ENCODE measurements at regions not wholly inside any gene's neighbourhood (a gene's known extent, or its start where the extent isn't known, plus 50 kb on each side); places are given as distances from the start of the nearest gene placed in this dataset.

DNA sequence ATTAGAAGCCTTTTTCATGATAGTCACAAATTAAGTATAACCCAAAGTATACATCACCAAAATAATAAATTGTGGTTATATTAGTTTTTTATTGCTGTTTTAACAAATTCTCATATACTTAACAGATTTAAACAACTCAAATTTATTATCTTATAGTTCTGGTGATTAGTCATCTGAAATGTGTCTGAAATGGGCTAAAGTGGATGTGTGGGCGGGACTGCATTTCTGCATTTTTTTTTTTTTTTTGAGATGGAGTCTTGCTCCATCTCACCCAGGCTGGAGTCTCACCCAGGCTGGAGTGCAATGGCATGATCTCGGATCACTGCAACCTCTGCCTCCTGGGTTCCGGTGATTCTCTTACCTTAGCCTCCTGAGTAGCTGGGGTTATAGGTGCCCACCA, 891.5 kb upstream of the CELF2 start:
- no peak for DNase-seq (ENCODE audit: extremely low read depth, low read depth)
- TF ChIP-seq CTCF (IDR thresholded peaks at IDR 0.05; ENCODE audit: low read depth, low read length, missing control alignments), result no peak
- no peak overlapping the region for H3K4me3 ChIP-seq (replicated peaks; ENCODE audit: low read depth, low read length)

- TF ChIP-seq CTCF (IDR thresholded peaks at IDR 0.05; ENCODE audit: low read depth, low read length, missing control alignments), result no peak
- no peak for DNase-seq (ENCODE audit: extremely low read depth, low read depth)
- H3K4me3 ChIP-seq (replicated peaks; ENCODE audit: low read depth, low read length), result no peak overlapping the region
Measured at GRCh38 chr10:10128387-10128786, 889.3 kb upstream of the CELF2 start.

DNA sequence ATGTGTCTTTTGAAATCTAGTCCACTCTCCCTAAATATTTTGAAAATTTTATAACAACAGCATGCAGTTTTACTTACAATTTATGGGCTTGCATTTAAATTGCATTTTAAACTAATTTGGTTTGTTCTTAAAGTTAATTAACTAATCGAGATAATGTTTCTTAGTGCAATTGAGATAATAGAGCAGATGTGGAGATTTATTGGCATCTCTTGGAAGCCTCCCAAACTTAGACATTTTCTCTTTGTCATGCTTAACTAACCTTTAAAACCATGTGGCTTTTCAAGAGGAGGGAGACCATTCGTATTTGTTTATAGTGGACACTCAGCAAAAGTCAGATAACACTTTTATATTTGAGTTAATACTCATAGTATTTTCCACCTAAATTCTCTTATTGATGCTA, 887.0 kb upstream of the CELF2 start:
- TF ChIP-seq CTCF (IDR thresholded peaks at IDR 0.05; ENCODE audit: low read depth, low read length, missing control alignments), result no peak
- H3K4me3 ChIP-seq (replicated peaks; ENCODE audit: low read depth, low read length), result no peak overlapping the region
- no peak for DNase-seq (ENCODE audit: extremely low read depth, low read depth)

DNA sequence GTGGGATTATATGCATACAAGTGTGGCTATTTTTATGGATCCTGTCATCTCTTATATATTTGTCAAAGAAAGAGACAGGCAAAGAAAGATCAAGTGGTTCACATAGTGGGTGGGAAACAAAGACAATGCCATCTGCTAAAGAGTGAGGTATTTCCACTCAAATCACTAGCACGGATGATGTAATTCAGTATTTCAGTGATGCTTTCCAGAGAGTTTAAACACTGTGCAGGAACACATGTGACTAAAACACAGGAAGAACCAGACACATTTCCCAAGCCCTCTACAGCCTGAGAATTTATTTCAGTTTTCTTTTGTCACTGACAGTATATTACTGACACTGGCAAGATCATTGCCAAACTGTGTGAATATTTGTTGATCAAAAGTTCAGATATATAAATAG, 885.7 kb upstream of the CELF2 start:
- TF ChIP-seq CTCF (IDR thresholded peaks at IDR 0.05; ENCODE audit: low read depth, low read length, missing control alignments), result no peak
- no peak for DNase-seq (ENCODE audit: extremely low read depth, low read depth)
- H3K4me3 ChIP-seq (replicated peaks; ENCODE audit: low read depth, low read length), result no peak overlapping the region

GRCh38 chr10:10133281-10133680, 884.4 kb upstream of the CELF2 start:
- DNase-seq (ENCODE audit: extremely low read depth, low read depth), result no peak
- H3K4me3 ChIP-seq (replicated peaks; ENCODE audit: low read depth, low read length), result no peak overlapping the region
- TF ChIP-seq CTCF (IDR thresholded peaks at IDR 0.05; ENCODE audit: low read depth, low read length, missing control alignments), result no peak

DNA sequence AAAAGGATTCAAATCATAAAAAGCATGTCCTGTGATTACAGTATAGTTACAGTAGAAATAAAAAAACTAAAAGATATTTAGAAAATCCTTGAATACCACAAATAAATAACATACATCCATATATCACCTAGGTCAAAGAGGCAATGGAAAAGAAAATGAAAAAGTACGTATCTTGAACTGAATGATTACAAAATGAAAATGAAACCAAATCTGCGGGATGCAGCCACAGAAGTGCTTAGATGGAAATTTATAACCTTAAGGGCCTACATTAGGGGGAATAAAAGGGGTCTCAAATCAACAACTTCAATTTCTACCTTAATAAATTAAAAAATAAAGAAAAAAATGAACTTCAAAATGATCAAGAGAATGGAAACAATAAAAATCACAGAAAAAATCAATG, 879.0 kb upstream of the CELF2 start:
- no peak for DNase-seq (ENCODE audit: extremely low read depth, low read depth)
- no peak overlapping the region for H3K4me3 ChIP-seq (replicated peaks; ENCODE audit: low read depth, low read length)
- no peak for TF ChIP-seq CTCF (IDR thresholded peaks at IDR 0.05; ENCODE audit: low read depth, low read length, missing control alignments)

GRCh38 chr10:10141782-10142382, 875.8 kb upstream of the CELF2 start:
- no peak for TF ChIP-seq CTCF (IDR thresholded peaks at IDR 0.05; ENCODE audit: low read depth, low read length, missing control alignments)
- H3K4me3 ChIP-seq (replicated peaks; ENCODE audit: low read depth, low read length), result no peak overlapping the region
- no peak for DNase-seq (ENCODE audit: extremely low read depth, low read depth)
